CD4-positive, alpha-beta T cell treated with Interleukin-10 for 1 hour (primary cell): ENCODE measurements at regions not wholly inside any gene's neighbourhood (a gene's known extent, or its start where the extent isn't known, plus 50 kb on each side); places are given as distances from the start of the nearest gene placed in this dataset.

Source experiments
- DNase-seq: peaks from one replicate; pipeline ENCODE4 v3.0.0-alpha.2; 2020

- DNase-seq: no peak
These were observed 284.5 kb downstream of the SS18 start for GRCh38 chr18:25805939-25806338.

GRCh38 chr18:25805323-25805722 lies 285.1 kb downstream of the SS18 start:
- no peak for DNase-seq

- DNase-seq: no peak
These were observed 291.2 kb downstream of the SS18 start for GRCh38 chr18:25799231-25799630.

GRCh38 chr18:25798046-25798445 lies 292.4 kb downstream of the SS18 start:
- no peak for DNase-seq

DNA sequence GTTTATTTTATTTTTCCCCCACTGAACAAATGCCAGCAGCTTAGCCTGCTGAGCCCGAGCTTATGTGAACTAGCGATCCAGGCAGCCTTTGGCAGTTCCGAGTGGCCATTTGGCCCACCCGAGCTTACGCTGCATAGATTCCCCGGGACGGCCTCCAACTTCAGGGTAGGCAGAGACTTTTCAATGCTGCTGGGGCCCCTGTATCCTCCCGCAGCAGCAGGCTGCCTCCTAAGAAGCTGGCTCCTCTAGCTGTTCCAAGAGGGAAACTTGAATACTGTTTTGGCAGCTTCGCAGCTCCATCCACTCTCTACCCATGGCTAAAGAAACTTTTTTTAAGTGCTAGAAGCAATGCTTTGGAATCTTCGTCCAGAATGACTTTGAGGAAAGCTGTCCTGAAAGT lies 295.2 kb downstream of the SS18 start:
- no peak for DNase-seq

DNA sequence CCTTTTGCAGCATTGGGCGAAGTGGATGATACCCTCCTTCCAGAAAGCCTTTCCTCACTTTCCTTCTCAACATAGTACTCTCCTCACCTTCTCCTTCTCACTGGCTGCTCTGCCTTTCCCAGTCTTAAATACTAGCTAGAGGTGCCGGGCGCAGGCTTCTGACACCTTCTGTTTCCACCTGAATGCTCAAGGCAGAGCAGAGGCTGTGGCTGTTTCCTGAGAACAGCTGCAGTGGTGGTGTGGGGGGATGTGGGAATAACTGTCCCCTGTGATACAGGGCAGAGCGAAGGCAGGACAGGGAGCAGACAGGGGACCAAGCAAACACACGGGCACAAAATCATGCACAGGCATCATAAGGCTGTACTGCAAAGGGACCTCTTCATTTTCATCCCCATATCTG lies 303.1 kb downstream of the SS18 start:
- no peak for DNase-seq

DNA sequence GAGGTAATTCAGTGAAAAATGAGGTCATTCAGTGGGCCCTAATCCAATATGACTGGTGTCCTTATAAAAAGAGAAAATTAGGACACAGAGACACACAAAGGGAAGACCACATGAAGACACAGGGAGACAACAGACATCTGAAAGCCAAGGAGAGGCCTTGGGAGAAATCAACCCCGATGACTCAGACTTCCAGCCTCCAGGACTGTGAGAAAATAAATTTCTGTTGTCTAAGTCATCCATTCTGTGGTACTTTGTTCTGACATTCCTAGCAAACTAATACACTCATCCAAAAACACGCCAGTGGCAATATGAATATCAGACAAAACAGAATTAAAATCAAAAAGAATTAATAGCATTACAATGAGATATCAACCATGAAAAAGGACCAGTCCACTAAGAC lies 303.7 kb downstream of the SS18 start:
- no peak for DNase-seq

GRCh38 chr18:25780105-25780504 lies 310.3 kb downstream of the SS18 start:
- DNase-seq: no peak

- no peak for DNase-seq
These were observed 318.6 kb downstream of the SS18 start for GRCh38 chr18:25771796-25772195.

GRCh38 chr18:25764777-25765176 lies 325.6 kb downstream of the SS18 start:
- DNase-seq: no peak

DNA sequence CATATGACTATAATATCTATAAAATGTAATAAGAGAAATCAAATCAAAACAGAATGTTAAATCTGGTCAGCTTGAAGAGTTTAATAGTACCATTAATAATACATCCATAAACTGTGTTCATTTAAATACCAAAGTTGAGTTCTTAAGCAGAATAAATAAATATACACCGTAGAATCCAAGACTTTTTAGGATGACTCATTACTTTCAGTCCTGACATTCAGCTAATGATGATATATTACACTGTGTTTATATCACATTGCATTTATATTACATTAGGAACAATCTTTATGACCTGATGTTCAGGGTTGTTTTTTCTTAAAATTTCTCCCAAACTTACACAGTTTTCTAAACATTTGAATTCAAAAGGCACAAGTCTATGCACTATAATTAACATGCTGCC lies 331.3 kb downstream of the SS18 start:
- DNase-seq: no peak

DNA sequence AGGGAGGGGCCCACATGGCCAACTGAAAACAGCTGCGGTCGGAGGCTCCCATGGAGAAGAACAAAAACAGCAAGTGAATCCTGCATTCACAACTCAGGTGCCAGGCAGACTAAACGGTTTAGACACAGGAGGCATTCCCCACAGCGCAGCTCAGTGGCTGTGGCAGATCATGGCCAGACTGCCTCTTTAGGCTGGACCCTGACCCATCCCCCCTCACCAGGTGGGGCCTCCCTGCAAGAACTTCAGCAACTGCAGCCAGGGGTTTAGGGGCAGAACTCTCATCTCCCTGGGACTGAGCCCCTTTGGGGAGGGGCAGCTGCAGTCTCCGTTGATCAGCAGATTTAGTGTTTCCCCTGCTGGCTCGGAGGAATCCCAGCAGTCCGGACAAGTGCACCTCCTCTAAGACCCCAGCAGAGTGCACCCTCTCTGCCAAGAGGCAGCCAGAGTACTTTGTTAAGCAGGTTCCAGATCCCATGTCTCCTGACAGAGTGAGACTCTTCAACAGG lies 346.7 kb downstream of the SS18 start:
- no peak for DNase-seq

DNA sequence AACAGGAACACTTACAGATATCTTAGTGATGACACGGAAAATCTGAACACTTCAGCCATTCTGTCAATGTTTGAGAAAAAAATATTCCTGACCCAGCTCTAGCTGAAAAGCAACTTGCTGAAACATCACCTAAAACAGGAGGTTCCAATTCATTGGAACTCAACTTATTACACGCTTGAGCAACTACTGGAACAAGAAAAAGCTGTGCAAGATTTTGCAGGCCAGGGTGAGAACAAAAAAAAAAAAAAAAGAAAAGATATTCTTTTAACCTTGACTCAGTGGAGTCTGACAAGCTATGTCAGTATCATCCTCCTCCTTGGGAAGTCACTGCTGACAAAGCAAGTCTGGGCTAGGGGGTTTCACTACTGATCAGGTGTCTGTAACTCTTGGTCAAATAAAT lies 351.0 kb downstream of the SS18 start:
- no peak for DNase-seq

- DNase-seq: no peak
These were observed 352.6 kb downstream of the SS18 start for GRCh38 chr18:25737710-25738311.

- DNase-seq: no peak
These were observed 353.9 kb downstream of the SS18 start for GRCh38 chr18:25736516-25736915.

GRCh38 chr18:25735459-25735858 lies 355.0 kb downstream of the SS18 start:
- DNase-seq: no peak

GRCh38 chr18:25734336-25734735 lies 356.1 kb downstream of the SS18 start:
- DNase-seq: no peak

GRCh38 chr18:25732862-25733261 lies 357.6 kb downstream of the SS18 start:
- DNase-seq: no peak

DNA sequence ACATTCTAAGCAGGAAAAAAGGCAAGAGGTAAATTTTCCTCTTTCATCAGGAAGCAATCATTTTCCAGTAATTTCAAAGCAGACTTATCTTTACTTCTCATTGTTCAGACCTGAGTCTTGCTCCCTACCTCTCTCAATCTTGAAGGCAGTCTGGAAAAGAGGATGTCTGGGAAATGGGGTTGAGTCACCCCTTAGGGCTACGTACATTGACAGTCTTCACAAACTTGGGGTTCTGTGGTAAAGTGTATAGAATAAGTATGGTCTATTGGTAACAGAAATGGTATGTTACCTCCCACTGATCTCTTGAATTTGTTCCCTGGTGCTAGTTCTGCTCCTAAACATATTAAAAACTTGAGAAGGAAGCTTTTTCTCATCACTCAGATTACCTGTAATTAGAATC lies 361.3 kb downstream of the SS18 start:
- DNase-seq: no peak

DNA sequence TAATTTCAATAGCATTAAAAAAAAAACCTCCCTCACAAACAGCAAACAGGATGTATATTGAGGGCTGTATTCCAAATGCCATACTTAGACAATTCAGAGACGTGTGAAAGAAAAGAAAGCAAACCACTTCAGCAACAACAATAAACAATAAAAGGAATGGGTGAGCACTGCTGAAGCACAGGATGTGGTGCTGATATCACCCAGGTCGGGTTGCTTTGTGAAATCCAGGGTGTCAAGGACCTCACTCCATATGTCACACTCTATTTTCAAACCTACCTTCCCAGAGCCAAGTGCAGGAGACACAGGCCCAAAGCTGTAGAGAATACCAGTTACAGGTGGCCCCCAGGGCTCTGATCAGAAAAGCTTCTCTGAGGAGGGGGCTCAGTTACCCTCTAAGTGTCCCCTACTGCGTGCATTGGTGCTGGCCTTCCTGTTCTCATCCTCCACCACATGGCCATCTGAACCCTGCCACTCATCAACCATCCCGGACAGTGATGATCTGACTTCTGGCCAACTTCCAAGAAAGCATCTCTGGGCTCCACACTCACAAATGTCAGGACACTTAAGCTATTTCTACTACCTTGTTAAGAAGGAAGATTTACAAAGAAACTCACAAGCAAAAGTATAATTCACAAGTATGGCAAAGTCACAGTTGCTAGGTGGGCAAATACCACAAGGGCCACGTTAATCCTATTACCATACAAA lies 363.0 kb downstream of the SS18 start:
- no peak for DNase-seq

DNA sequence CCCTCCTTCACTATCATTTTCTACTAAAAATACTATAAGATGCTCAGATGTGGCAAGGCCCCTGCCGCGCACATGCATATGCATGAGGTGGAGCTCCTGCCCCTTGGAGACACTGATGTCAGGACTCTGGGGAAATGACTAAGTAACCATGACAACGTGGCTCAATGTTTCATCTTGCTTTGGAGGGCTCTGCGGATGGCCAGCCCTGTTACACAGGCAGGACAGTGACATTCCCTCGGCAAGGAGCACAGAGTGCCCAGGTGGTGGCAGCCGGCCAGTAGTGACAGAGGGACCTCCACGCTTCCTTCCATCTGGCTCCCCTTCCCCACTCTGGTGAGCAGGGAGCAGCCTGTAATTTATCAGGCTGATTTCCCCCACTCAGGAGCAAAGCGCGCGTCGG lies 364.1 kb downstream of the SS18 start:
- no peak for DNase-seq

GRCh38 chr18:25725501-25725900 lies 364.9 kb downstream of the SS18 start:
- DNase-seq: no peak

GRCh38 chr18:25724997-25725396 lies 365.4 kb downstream of the SS18 start:
- DNase-seq: no peak

DNA sequence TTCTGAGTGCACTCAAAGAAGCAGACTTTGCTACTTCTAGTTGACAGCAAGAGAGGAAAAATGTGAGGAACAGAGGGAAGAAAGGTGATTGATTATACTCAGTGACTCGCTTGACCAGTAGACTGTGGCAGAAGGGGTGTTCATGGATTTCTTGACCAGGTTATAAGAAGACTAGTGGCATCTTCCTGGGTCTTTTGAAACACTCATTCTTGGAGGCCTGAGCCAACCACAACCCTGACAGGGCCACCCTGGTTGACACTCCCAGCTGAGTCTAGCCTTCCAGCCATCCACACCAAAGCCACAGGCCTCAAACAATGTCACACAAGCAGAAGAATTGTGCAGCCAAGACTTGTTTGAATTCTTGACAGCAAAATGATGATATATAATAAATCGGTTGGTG lies 366.3 kb downstream of the SS18 start:
- DNase-seq: no peak

GRCh38 chr18:25713103-25713502 lies 361.1 kb upstream of the ZNF521 start:
- no peak for DNase-seq
